ENCODE measurements at regions not wholly inside any gene's neighbourhood (a gene's known extent, or its start where the extent isn't known, plus 50 kb on each side); places are given as distances from the start of the nearest gene placed in this dataset.
A peak's percentile ranks its signal among the peaks of the same experiment; 100 is the strongest.
"Not testable (repeated sequence)": the region's sequence is repeated elsewhere in the genome, so short reads cannot be mapped to it uniquely, and the experiment has no call there.

DNA sequence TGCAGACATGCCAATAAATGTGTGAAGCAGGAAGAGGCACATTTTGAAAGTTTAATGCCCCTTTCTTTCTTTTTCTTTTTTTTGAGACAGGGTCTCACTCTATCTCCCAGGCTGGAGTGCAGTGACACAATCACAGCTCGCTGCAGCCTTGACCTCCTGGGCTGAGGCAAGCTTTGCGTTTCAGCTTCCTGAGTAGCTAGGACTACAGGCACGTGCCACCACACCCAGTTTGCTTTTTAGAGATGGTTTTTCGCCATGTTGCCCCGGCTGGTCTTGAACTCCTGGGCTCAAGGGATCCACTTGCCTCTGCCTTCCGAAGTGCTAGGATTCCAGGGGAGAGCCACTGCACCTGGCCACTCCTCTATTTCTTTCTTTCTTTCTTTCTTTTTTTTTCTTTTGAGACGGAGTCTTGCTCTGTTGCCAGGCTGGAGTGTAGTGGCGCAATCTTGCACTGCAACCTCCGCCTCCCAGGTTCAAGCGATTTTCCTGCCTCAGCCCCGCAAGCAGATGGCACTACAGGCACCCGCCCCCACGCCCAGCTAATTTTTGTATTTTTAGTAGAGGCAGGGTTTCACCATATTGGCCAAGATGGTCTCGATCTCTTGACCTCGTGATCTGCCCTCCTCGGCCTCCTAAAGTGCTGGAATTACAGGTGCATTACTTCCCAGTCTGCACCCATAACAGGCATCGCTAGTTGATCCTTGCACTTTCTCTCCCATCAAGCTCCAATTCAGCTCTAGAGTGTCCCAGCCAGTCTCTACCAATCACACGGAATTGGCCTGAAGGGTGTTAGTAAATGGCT lies 77.5 kb upstream of the RUNX3 start:
- DNase-seq: not testable (repeated sequence)

- DNase-seq: peak in 1 of 51 donors; percentile 6
Measured at GRCh38 chr1:25006770-25007169, 76.7 kb upstream of the RUNX3 start.

DNA sequence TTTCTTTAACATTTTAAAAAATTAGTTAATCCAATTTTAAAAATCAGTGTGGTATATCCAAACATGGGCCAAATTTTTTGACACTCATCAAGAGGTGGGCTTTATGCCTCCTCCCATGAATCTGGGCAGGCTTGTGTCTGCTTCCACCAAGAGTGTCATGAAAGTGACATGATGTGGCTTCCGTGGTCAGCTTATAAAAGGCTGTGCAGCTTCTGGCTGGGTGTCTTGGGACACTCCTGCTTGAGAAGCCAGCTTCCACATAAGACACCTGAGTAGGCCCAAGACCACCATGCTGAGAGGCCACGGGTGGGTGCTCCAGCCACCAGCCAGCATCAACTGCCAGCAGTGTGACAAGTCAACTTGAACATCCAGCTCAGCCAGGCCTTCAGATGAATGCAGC lies 74.3 kb upstream of the RUNX3 start:
- no peak for DNase-seq

GRCh38 chr1:25003457-25004190 lies 73.5 kb upstream of the RUNX3 start:
- DNase-seq: no peak

DNA sequence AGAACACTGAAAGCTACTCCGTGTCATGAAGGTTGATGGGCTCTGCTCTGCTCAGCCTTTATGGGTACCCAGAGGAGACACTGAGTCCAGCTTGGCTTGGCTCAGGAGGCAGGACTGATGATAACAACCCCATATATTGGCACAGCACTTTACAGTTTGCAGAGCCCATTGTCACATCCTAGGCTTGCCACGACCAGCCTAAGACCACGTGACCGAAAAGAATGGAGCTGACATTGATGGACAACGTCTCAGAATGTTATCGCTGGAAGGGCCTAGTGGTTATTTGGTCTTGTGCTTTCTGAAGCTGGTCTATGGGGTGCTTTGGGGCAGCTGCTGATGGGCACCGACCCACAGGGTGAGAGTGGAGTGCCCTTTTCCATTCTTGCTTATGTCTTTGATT lies 72.9 kb upstream of the RUNX3 start:
- DNase-seq: no peak

GRCh38 chr1:25001125-25001915 lies 71.2 kb upstream of the RUNX3 start:
- DNase-seq: no peak

- no peak for DNase-seq
Measured at GRCh38 chr1:24999906-25000305, 69.8 kb upstream of the RUNX3 start.

- DNase-seq: no peak
Measured at GRCh38 chr1:24999426-24999825, 69.3 kb upstream of the RUNX3 start.

DNA sequence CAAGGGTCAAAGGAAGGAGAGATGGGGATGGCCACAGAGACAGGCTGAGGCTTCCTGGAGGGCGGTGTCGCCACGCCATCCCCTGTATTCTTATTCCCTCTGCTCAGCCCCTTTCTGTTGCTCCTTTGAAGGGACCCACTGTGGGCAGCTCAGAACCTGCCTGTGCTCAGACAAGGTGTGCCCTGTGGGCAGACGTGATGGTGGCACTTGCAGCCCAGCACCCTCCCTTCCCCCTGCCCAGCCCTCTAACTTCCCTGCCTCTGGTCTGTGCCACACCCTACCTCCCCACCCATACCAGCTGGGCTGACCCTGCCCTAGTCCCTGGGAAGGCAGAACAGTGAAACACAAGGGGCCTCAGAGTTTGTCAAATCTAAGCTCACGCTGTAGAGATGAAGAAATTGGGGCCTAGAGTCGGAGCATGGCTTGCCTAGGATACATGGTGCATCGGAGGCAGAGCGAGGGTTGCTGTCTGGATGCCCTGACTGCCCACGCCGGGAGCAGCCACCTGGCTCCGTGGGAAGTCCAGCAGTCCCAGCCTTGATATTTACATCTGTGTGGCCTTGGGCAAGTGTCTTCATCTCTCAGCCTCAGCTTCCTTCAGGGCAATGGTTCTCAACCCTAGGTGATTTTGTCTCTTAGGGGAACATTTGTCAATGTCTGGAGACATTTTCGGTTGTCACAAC lies 68.6 kb upstream of the RUNX3 start:
- no peak for DNase-seq

DNA sequence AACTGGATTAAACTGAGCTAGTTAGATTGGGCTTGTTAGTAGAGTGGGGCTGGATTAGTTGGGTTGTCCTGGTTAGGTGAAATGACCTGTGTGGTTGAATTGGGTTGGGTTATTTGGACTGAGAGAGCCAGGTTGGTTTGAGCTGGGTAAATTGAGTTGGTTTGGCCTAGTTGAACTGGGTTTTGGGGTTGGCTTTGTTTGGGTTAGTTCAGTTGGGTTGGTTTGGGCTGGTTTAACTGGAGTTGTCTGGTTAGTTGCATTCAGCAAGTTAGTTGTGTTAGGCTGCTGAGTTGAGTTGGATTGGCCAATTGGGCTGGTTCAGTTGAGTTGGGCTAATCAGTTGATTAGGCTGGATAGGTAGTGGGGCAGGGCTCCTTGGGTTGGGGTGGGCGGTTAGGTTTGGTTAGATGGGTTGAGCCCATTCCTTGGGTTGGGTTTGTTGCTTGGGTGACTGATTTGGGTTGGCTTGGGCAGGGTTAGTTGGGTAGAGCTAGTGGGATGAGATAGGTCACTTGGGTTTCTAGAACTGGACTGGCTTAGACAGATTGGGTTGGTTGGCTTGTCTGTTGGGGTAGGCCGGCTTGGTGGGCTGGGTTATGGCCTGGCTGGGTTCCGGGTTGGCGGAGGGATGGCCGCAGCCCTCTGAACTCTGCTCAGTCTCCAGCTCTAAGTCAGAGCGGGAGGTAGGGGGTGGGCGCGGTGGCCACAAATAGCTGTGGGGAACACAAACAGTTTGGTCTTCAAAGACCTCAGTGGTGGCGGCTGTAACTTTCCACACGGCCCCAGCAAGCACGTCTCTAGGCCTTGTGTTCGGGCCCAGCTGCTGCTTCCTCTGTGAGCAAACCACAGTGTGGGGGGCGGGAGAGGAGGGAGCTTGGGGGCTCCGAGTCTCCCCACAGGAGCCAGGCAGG lies 67.2 kb upstream of the RUNX3 start:
- no peak for DNase-seq

DNA sequence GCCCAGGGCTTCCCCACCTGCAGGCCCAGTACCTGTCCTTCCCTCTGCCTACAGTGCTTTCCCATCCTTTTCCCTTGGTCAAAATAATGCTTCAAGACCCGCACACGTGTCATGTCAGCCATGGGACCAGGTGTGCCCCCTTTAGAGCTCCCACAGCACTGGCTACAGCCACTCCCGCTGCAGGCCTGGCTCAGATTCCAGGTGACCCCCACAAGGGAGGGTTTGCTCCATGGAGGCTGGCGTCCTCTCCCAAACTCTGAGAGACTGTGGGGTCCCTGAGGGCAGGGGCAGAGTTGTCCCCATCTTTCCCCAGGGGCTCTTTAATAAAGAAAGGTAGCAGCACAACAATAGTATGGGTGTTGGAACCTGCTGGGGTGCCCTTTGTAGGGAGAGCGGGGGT lies 66.4 kb upstream of the RUNX3 start:
- DNase-seq: no peak

DNA sequence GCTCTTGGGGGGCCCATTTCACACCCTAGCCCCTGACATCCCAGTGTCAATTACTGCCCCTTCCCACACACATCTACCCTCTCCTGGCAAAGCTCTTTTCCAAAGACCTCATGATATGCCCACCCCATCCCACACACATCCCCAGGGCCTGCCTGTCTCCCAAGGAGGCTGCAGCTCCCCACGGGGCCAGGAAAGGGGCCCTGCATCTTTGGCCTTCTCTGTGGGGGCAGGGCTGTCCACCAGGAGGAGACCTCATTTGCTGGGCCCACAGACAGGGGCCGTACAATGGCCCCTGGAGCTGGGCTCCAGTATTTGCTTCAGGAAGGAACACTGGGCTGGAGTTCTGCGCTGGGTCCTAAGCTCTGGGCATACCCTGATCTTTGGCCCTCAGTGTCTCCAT lies 65.6 kb upstream of the RUNX3 start:
- no peak for DNase-seq

DNA sequence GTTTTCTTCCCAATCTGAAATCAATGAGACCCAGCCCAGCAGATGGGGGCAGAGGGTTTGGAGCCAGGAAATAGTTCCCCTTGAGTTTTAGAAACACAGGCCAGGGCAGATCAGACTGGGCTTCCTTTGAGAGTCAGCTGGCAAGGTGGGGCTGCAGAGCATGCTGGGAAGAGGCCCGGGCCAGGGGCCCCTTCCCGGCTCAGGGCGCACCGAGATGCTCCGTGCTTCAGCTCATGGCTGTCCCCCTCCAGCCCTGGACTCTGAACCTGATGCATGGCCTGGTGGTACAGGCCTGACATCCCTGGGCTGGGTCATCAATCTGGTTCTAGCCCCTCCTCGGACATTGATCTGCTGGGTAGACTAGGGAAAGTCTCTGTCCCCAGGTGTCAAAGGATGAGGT lies 65.1 kb upstream of the RUNX3 start:
- no peak for DNase-seq

DNA sequence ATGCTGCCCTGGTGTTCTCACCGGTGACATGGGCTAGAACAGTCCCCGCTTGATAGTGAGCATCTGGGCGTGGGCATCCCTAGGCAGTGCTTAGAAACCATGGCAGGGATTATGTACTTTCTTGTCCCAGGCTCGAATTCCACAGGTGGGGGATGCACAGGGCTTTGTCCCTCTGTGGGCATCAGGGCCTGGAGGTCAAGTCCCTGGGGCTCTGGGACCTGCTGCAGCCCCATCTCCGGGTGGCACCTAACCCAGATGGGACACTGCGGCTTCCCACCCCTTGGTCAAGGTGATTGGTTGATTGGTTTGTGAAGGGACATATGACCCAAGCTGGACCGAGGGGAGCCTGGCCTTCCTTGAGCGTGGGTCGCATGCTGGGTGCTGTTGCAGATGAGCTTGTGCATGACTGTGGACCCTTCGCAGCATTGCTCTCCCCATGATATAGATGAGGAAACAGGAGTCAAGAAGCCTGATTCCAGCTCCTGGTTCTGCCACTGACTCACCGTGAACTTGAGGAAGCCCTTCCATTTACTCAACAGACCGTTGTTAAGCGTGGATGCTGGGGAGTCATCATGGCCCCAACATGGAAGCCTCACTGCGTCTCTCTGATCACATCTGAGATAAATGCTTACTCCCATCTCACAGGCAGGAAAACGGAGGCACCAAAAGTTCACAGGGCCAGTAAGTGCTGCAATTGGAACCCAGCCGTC lies 64.0 kb upstream of the RUNX3 start:
- no peak for DNase-seq

- no peak for DNase-seq
Measured at GRCh38 chr1:24992761-24993211, 62.7 kb upstream of the RUNX3 start.

GRCh38 chr1:24992124-24992760 lies 62.2 kb upstream of the RUNX3 start:
- DNase-seq: no peak

GRCh38 chr1:24991697-24992096 lies 61.6 kb upstream of the RUNX3 start:
- DNase-seq: no peak

- DNase-seq: no peak
Measured at GRCh38 chr1:24990779-24991641, 60.9 kb upstream of the RUNX3 start.

Data from hypothalamus (tissue), 51 donors.